ENCODE measurements at regions not wholly inside any gene's neighbourhood (a gene's known extent, or its start where the extent isn't known, plus 50 kb on each side); places are given as distances from the start of the nearest gene placed in this dataset.
A peak's percentile ranks its signal among the peaks of the same experiment; 100 is the strongest.

GRCh38 chr2:126543081-126543480 lies 112.9 kb upstream of the GYPC start:
- H3K9me3 ChIP-seq: peaks cover 0 to 17% (median 12%) of the 10 kb centered on the region in 4 donors
- H3K27ac ChIP-seq: no peak overlapping the region
- TF ChIP-seq POLR2A (IDR thresholded peaks at IDR 0.05) (no peak), CTCF (IDR thresholded peaks at IDR 0.05) (no peak), POLR2AphosphoS5 (IDR thresholded peaks at IDR 0.05) (no peak), EP300 (IDR thresholded peaks at IDR 0.05) (no peak)
- no peaks in the 10 kb centered on the region for H3K27me3 ChIP-seq
- H3K4me3 ChIP-seq: no peak overlapping the region
- WGBS, 5 donors: 59 to 81% (median 69%) methylated on average over 3 of the region's 3 CpGs
- no peak for DNase-seq
- intact Hi-C loops (cut with DNase I; ENCODE audit: low total_unique reads): no loop called here
- no peaks in the 10 kb centered on the region for H3K36me3 ChIP-seq
- no peaks in the 10 kb centered on the region for H3K4me1 ChIP-seq

GRCh38 chr2:126558029-126558428 lies 97.9 kb upstream of the GYPC start:
- 87 to 94% (median 91%) methylated on average over 11 of the region's 11 CpGs for WGBS, 5 donors

GRCh38 chr2:126568734-126569133 lies 87.2 kb upstream of the GYPC start:
- Histone ChIP-seq H3K27ac (no peak overlapping the region), H3K36me3 (no peaks in the 10 kb centered on the region), H3K27me3 (no peaks in the 10 kb centered on the region), H3K4me3 (no peak overlapping the region), H3K9me3 (no peaks in the 10 kb centered on the region), H3K4me1 (no peaks in the 10 kb centered on the region)
- TF ChIP-seq POLR2AphosphoS5 (IDR thresholded peaks at IDR 0.05) (no peak), EP300 (IDR thresholded peaks at IDR 0.05) (no peak), POLR2A (IDR thresholded peaks at IDR 0.05) (no peak), CTCF (IDR thresholded peaks at IDR 0.05) (no peak)
- no peak for DNase-seq
- intact Hi-C loops (cut with DNase I; ENCODE audit: low total_unique reads): no loop called here

More at GRCh38 chr2:126558029-126558428, 97.9 kb upstream of the GYPC start:
- no peaks in the 10 kb centered on the region for H3K27me3 ChIP-seq
- no peak for DNase-seq
- H3K36me3 ChIP-seq: no peaks in the 10 kb centered on the region
- intact Hi-C loops (cut with DNase I; ENCODE audit: low total_unique reads): no loop called here
- TF ChIP-seq POLR2AphosphoS5 (IDR thresholded peaks at IDR 0.05) (no peak), EP300 (IDR thresholded peaks at IDR 0.05) (no peak)
- no peaks in the 10 kb centered on the region for H3K4me1 ChIP-seq
- H3K4me3 ChIP-seq: no peak overlapping the region
- H3K9me3 ChIP-seq: peaks cover 0 to 4% (median 0%) of the 10 kb centered on the region in 4 donors
- no peak overlapping the region for H3K27ac ChIP-seq

GRCh38 chr2:126571403-126571802 lies 84.6 kb upstream of the GYPC start:
- Histone ChIP-seq H3K36me3 (no peaks in the 10 kb centered on the region), H3K4me3 (no peak overlapping the region), H3K27me3 (no peaks in the 10 kb centered on the region), H3K9me3 (no peaks in the 10 kb centered on the region), H3K27ac (no peak overlapping the region), H3K4me1 (no peaks in the 10 kb centered on the region)
- intact Hi-C loops (cut with DNase I; ENCODE audit: low total_unique reads): no loop called here
- TF ChIP-seq CTCF (IDR thresholded peaks at IDR 0.05) (no peak), POLR2A (IDR thresholded peaks at IDR 0.05) (no peak), POLR2AphosphoS5 (IDR thresholded peaks at IDR 0.05) (no peak), EP300 (IDR thresholded peaks at IDR 0.05) (no peak)
- DNase-seq: no peak
- WGBS, 5 donors: 35 to 50% (median 39%) methylated on average over 3 of the region's 3 CpGs

- no peaks in the 10 kb centered on the region for H3K4me1 ChIP-seq
- intact Hi-C loops (cut with DNase I; ENCODE audit: low total_unique reads): no loop called here
- WGBS, 5 donors: 33 to 61% (median 43%) methylated on average over 1 of the region's 1 CpG
- H3K9me3 ChIP-seq: peaks cover 0 to 7% (median 0%) of the 10 kb centered on the region in 4 donors
- H3K27ac ChIP-seq: no peak overlapping the region
- H3K4me3 ChIP-seq: no peak overlapping the region
- peak in 1 of 2 donors; percentile 19 for DNase-seq
- no peaks in the 10 kb centered on the region for H3K36me3 ChIP-seq
- TF ChIP-seq CTCF (IDR thresholded peaks at IDR 0.05): no peak
- TF ChIP-seq EP300 (IDR thresholded peaks at IDR 0.05): no peak
- no peak for TF ChIP-seq POLR2AphosphoS5 (IDR thresholded peaks at IDR 0.05)
- TF ChIP-seq POLR2A (IDR thresholded peaks at IDR 0.05): no peak
- H3K27me3 ChIP-seq: no peaks in the 10 kb centered on the region
These were observed 80.3 kb upstream of the GYPC start for GRCh38 chr2:126575631-126576030.

Data from stomach (tissue), 8 donors.